Endothelial cell of umbilical vein (primary cell): ENCODE measurements at regions not wholly inside any gene's neighbourhood (a gene's known extent, or its start where the extent isn't known, plus 50 kb on each side); places are given as distances from the start of the nearest gene placed in this dataset.

ENCODE experiments used
- POLR2A ChIP-seq: IDR thresholded peaks from 2 replicates; pipeline ENCODE4 v1.6.1; 2012; ENCODE audit warnings: low read depth, mild to moderate bottlenecking, control low read depth, low read length
- POLR2AphosphoS5 ChIP-seq: IDR thresholded peaks from 2 replicates; pipeline ENCODE4 v1.6.1; 2012; ENCODE audit warnings: low read depth, mild to moderate bottlenecking, control low read depth, low read length, moderate library complexity; ENCODE audit not compliant: insufficient read depth
- TF ChIP-seq, protein P1 (sequence below), 2 donors: IDR thresholded peaks; 1 replicate in 1 of 2; 2 replicates in 1 of 2; pipeline ENCODE4 v1.5.1; 2011; ENCODE audit warnings: low read length in 2 of 2, mild to moderate bottlenecking in 2 of 2, moderate library complexity in 2 of 2, control low read depth in 1 of 2, inconsistent platforms in 1 of 2, low read depth in 1 of 2; ENCODE audit not compliant: insufficient read depth in 1 of 2; ENCODE audit errors: extremely low read depth in 1 of 2
- TF ChIP-seq, protein P2 (sequence below): IDR thresholded peaks from 2 replicates; pipeline ENCODE4 v1.6.1; 2011; ENCODE audit not compliant: insufficient read depth, insufficient read length

DNA sequence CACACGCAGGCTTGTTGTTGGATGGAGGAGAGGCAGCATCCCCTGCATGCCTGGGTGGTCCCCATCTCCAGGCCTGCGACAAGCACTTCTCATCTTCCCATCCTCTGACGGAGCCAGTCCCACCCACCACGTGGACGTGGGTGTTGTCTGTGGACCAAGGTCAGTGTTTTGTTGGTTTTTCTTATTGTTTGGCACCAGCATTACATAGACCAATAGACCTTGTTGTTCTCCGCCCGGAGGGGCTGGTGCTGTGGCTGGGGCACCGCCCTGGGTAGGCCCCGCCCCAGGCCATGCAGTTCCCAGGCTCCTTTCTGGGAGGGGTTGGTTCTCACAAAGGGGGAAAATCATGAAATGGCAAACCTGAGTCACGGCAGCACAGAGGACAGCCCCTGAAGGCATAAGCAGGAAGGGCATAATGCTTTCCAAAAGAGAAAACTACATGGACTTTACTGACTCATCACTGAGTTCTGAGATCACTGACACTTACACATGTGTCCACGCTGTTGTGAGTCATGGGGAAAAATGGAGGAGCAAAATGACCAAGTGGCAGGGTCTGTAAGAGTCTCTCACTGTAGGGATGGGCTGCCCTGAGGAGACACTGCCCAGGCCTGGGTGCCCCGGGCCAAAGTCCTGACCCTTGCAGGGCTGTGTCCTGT is 90.8 kb downstream of the THBS2 start:
- no peak for TF ChIP-seq POLR2A
- TF ChIP-seq POLR2AphosphoS5: no peak
- TF ChIP-seq, protein P1, sequence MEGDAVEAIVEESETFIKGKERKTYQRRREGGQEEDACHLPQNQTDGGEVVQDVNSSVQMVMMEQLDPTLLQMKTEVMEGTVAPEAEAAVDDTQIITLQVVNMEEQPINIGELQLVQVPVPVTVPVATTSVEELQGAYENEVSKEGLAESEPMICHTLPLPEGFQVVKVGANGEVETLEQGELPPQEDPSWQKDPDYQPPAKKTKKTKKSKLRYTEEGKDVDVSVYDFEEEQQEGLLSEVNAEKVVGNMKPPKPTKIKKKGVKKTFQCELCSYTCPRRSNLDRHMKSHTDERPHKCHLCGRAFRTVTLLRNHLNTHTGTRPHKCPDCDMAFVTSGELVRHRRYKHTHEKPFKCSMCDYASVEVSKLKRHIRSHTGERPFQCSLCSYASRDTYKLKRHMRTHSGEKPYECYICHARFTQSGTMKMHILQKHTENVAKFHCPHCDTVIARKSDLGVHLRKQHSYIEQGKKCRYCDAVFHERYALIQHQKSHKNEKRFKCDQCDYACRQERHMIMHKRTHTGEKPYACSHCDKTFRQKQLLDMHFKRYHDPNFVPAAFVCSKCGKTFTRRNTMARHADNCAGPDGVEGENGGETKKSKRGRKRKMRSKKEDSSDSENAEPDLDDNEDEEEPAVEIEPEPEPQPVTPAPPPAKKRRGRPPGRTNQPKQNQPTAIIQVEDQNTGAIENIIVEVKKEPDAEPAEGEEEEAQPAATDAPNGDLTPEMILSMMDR (IDR thresholded peaks at IDR 0.05; ENCODE audit: extremely low read depth in 1 of 2, insufficient read depth in 1 of 2, low read depth in 1 of 2, low read length in 2 of 2): no peak
- TF ChIP-seq, protein P2, sequence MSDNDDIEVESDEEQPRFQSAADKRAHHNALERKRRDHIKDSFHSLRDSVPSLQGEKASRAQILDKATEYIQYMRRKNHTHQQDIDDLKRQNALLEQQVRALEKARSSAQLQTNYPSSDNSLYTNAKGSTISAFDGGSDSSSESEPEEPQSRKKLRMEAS: no peak
